Stimulated activated CD4-positive, alpha-beta T cell treated with anti-CD3 and anti-CD28 coated beads, TNF-alpha, amount 100 ng/mL, for 4 hours (primary cell): ENCODE measurements at regions not wholly inside any gene's neighbourhood (a gene's known extent, or its start where the extent isn't known, plus 50 kb on each side); places are given as distances from the start of the nearest gene placed in this dataset.
"Not testable (repeated sequence)": the region's sequence is repeated elsewhere in the genome, so short reads cannot be mapped to it uniquely, and the experiment has no call there.

Experiments used
- DNase-seq, 3 experiments: peaks; one replicate each; pipeline ENCODE4 v3.0.0-alpha.2; 2020; ENCODE audit warnings: low read depth in 3 of 3

DNA sequence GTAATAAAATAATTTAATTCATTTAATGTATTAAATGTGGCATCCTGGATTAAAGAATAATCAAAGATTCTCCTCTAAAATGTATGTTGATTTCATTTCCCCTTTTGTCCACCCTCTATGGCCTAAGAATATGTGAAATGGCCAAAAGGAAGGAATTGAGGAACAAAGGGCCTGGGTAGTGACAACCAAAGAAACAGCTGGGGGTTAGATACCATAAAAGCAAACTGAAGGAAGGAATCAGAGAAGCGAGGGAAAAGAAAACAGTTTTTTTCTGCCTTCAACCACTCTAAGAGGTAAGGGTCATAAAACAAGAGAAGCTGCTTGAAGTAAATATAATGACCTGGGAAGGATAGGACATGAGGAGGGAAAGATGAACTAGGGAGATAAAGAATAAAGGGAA lies 139.3 kb downstream of the FAM76B start:
- no peak for DNase-seq

DNA sequence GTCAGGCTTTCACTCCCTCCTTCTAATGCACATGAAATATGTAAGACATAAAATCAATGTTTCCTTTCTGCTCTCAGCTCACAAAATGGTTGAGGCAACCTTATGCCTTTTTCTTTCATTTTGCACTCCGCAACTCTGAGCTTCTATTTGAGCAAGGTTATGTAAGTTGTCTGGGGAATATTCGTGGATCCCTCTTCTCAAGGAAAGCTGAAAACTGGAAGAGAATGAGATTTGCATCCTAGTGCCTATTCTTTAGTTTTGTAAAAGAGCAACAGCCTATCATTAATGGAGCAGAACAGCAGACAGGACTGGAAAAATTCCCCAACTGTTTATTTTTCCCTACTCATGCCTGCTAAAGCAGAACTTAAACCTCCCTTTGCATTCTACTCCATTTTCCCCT lies 141.7 kb downstream of the FAM76B start:
- DNase-seq, result no peak

DNA sequence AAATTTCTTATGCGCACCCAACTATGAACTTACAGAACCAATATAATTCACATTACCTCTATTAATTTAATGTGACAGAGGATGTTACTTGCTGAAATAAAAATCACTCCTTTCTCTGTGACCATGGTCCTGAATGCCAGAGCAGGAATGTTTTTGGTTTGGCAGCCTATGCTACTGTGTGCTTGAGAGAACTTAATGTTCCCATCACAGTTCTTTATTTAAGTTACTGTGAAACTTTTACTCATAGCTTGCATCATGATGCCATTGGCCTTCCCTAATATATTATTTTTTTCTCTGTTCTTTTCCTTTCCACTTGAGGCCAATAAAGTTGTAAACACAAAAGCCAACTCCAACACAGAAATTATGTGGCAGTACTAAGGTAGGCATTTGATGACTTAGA lies 142.2 kb downstream of the FAM76B start:
- no peak for DNase-seq

DNA sequence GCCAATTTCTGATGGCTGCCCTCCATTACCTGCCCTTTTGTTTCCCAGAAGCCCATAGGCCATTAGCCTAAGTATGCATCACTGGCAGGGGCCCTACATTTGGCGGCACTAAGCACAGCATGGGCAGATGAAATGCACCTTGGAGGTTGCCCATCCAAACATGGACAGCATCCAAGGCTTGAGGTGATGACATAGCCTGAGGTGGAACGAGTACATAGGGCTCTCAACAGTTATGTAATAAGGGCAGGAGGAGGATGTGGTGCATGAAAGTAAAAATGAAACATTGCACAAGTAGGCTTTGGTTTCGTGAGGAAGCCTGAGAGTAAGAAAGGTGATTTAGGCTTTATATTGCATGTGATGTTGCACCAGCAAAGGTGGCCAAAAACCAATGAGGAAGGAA lies 148.1 kb downstream of the FAM76B start:
- no peak for DNase-seq

DNA sequence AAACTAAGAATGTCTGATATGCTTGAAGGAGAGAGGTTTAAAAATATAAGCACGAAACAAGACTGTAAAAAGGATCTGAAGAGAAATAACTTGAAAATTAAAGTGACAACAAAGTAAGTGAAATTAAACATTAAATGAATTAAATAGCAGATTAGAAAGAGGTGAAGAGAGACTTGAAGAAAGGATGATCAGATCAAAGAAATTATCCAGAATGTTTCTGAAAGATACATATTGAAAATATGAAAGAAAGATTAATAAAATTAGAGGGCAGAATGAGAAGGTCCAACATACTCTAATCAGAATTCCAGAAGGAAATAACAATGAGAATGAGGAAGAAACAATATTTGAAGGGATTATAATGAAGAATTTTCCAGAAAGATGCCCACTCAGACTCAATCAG lies 151.1 kb downstream of the FAM76B start:
- DNase-seq, result no peak

DNA sequence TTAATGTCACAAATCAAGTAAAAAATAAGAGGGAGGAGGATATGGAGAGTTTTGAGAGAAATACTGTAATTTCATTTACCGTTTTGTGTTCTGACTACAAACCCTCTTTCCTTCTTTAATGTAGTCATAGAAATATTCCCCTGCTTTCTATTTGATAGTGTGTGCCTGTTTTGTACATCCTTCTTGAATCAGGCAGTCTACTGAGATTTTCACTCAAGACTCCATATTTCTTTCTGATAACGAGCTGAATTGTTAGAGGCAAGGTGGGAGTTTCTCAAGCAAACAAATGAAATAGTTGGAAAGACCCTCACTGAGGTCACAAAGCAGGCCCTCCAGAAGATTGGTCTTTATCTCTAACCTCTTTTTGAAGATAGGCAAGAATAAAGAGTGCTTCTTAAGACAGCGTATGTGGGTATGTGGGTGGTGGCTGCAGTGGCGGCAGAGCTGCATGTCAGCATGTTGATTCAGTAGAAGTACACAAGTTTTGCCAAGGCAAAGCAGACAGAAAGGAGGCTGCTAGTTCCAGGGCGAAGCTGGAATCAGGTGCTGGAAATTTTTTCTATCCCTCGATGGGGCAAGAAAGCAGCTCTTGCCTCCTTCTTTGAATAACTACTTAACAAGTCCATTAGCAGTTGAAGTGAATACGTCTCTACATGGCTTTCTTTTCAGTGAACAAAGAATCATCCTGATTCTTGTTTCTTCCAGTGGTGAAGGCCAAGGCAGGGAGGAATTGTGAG lies 164.2 kb downstream of the FAM76B start:
- no peak for DNase-seq

DNA sequence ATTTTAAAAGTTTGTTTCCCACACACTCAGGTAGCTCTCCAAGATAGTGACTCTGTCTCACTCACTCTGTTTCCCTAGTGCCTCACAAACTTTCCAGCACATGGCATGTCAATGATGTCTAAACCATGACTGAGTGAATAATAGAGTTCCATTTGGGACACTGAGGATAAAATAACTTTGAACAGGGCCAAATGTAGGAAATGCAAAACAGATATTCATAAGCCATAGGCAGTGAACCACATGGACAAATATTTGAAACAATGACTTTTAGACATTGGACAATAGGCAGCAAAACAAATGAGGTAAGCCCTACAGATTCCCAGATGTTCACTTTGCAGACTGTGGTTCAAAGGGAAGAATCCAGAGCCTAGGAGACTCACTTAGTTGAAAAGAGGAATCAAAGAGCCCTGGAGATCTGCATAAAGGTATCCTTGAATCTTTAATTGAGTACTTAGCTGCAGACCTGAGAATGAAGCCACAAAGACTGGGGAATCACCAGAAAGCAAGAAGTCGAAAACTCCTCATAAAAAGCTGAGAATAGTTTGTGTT lies 173.3 kb downstream of the FAM76B start:
- no peak for DNase-seq

DNA sequence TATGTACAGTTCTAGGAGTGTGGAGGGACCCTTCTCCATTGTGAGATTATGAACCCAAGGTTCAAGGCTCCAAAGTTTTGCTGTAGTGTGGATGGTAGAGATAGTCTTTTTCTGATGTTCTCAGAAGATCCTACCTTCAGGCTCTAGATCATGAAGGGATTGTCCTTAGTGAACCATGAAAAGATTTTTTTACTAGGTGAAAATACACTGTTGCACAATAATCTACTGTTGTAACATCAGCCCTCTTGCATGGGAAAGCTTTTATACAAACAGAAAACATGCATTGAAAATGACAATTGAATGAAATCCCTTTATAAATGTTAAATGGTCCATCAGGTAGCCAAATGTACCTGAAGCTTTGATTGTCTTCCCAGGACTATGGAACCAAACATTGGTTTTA lies 177.8 kb downstream of the FAM76B start:
- DNase-seq, result no peak

DNA sequence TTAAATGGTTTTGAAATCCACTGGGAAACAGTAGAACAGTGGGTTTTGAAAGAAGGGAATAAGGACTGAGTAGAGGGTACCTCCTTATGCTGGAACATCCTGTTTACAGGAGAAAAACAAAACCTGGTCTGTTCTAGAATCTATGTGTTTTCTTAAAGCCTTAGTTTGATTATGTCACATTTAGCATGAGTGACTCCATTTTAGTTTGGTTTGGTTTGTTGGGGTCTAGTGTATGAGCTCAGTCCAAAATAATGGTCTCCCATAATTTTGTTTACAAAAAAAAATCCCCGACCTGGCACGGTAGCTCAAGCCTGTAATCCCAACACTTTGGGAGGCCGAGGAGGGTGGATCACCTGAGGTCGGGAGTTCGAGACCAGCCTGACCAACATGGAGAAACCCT lies 179.4 kb downstream of the FAM76B start:
- DNase-seq, result not testable (repeated sequence)

DNA sequence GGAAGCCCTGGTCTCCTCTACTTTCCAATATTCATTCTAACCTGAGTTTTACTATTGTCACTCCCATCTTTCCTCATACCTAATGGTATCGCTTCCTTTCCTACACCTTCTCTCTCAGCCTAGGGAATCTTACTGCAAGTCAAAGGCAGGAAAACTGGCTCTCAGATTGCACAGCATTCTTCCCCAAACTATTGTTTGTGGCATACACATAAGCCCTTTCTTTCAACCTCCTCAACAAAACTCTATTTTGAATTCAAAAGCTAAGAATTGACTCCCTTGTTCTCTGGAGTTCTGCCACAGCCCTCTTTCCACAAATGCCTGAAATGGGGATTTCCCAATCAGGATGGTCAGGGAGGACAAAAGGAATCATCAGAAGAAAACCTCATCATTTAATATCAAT lies 181.5 kb downstream of the FAM76B start:
- DNase-seq, result no peak

DNA sequence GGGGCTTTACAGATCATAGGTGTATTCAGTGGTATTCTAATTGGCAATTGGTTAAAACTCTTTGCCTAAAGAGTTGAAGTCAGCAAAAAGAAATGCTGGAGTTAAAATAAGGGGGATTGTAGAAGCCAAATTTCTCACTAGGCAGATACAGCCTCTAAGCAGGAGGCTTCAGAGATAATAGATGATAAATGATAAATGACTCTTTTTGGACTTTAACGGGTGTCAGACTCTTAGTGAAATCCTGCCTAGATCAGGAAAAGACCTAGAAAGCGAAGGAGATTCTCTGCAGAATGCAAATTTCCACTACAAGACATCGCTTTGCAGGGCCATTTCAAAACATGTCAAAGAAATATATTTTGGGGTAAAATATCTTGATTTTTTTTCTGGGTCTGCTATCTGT lies 182.8 kb downstream of the FAM76B start:
- DNase-seq, result no peak

DNA sequence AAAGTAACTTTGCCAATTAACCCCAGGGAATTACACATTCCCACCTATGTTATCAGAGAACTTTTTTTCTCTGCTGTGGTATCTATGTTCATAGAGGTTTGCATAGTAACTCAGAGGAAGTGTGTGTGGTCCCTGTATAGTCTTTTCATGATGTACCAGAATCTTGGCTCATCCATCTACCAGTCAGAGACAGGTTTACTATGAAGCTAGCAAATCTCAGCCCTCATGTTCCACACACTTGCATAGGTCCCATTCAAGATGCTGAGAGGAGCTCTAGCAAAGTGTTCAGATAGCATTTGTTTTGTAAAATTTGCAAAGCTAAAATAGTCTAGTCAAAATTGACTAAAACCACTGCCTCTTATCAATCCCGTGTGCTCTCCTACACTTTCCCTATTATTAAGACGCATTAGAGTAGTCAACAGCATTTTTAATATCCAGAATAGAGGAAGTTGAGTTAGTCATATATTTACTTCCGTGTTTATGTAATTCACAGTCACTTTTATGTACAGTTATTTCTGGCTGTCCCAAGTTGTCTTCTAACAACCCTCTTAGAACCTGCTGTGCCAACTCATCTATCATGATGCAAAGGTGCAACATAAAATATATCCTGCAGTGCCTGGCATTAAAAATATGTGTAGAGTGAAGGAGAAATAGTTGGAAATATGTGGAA lies 184.2 kb downstream of the FAM76B start:
- DNase-seq, result no peak

DNA sequence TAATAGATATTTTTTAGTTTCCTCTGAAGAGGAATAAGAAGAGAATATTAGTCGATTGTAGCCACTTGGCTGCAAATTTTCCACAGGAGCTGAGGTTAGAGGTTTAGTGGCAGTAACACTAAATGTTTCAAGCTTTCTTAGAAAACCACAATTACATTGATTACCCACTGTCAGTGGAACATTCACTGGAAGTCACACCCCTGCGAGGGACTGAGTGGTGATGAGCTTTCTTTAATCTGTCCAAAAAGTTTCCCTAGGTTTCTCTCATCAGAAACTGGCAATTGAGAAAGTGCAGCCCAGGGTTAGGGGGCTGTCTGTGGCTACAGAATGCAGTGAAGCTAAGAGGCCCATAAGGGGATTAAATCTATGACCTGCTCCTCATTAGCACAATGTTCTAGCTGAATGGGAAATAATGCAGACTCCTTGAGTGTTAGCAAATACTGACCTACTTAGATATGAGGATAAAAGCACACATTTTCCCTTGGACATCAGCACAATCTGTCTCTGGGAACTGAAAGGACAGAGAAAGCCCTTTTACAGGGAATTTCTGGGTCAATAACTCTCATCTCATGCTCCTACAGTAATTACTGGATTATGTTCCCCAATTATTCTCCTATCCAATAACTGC lies 189.5 kb downstream of the FAM76B start:
- DNase-seq, result peak in 1 of 3 experiments; percentile 7

DNA sequence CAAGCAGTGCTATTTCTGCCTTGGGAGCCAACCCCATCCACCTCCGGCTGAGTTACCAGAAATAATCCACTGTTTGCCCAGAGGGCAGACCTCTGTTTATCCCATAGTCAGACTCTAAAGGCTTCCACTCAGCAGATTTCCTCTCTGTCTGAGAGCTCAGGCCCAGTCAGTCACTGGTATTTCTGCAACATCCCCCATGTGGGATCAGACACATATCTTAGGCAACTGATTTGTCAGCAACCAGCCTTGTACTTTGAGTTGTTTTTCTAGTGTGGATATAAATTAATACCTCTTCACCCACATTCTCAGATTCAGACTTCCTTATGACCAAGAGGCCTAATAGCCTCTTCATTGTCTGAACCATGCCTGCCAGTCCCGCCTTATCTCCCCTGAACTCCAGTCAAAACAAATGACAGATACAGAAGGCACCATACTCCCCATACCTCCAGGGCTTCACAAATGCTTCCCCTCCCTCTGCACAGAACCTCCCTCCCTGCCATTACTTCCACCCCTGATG lies 193.6 kb downstream of the FAM76B start:
- no peak for DNase-seq

DNA sequence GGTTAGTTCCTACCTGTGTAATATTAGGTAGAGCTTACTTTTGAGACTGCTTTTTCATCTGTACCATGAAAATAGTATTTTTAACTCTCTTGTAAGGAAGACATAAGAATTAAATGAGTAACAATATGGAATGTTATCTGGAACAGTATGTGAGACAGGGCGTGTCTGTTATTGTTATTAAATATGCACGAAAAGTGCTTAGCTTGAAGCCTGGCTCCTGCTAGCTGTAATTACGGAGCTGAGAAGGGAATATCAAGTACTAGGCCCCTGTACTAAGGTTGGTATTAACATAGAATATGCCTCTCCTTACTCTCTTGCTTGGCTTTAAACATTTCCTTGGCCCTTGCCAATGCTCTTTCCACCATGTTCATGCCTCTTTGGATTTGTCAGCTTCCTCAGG lies 194.0 kb downstream of the FAM76B start:
- no peak for DNase-seq

DNA sequence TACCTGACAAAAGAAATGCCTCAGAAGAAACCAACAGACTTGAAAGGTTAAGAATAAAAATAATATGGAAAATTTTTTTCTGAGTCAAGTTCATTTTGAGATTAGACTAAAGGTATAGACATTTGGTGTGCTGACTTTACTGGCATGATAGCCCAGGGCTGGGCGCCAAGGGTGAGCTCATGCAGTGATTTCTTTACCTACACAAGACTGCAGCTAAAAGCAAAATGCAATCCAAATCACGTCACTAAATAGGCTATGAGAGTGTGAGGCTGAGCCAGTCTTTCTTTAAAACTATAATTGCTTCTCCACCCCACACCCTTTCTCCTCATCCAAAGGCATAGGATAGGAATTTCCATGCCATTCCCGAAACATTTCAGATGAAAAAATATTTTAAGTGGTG lies 196.5 kb downstream of the FAM76B start:
- no peak for DNase-seq

DNA sequence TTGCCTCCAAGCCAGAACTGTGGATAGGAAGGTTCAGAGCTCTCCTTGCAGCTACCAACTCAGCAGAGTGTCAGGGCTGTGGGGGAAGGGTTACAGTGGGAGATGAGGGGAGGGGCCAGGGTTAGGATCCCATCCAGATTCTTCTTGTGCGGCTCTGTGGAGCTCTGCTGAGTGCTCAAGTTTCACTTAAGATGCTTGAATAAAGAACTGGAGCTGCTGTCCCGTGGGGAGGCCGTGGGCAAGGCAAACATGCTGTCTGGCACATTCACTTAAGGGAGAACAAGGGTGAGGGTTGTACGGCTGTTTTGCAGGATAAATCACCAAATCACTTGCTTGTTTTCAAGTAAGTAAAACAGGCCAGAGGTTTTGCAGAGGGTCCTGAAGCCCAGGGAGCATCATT lies 197.1 kb downstream of the FAM76B start:
- no peak for DNase-seq

DNA sequence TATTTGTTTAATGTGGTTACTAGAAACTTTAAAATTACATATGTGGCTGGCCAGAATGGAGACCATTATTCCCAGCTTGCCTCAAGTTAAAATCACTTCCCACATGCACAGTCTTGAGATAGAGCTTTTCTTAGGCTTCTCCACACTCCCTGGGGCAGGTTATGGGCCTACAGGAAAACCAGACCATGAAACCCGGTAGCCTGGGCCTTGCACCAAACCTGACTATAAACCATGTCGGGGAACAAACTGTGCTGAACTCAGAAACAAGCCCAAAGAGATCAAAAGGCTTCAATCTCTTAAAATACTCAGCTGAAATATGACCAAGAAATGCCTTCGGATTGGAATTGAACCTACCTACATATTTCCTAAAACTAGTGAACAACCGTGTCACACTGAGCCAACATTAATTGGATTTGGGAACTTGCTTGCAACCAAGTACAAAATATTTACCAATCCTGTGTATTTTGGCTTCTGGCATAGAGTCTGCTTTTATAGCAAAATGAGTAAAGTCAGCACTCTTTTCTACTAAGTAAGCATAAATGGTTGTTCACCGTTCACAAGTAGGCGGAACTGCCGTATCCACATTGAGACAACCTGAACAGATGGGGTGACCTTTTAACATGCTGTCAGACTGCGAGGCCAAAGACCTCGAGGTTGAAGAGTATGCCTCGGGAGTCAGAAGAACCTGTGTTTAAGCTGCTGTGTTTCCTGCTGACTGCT lies 199.5 kb downstream of the FAM76B start:
- DNase-seq, result no peak

DNA sequence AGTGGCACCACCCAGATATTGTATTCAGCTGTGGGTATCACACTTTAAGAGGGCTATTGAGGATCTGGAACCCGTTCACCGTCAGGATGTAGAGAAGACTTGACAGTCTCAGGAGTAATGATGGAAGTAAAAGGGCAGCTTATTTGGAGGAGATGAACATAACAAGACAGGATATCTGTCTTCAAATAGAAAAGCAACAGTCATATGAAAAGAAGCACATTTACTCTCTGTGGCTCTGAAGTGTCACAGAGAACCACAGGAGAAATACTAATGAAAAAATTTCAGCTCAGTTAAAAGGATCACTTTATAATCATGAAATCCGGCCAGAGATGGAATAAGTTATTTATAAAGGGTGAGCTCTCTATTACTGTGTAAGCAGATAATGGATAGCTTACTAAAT lies 200.8 kb downstream of the FAM76B start:
- no peak for DNase-seq

DNA sequence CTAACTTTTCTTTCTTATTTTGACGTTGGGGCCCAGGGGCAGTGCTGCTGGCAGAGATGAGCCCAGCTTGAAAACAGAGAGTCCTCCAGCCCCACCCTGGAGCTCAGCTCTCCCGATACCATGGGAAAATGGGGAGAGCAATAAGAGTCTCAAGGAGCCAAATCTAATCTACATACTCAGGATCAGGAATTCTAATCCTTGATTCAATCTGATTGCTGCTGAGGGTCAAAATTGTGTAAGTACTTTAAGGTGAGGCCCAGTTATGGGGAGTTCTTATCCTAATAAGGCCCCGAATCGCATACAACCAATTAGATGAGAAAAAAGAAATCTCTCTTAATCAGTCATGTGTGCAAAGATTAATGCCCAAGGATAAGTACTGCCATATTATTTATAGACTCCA lies 202.9 kb downstream of the FAM76B start:
- no peak for DNase-seq

DNA sequence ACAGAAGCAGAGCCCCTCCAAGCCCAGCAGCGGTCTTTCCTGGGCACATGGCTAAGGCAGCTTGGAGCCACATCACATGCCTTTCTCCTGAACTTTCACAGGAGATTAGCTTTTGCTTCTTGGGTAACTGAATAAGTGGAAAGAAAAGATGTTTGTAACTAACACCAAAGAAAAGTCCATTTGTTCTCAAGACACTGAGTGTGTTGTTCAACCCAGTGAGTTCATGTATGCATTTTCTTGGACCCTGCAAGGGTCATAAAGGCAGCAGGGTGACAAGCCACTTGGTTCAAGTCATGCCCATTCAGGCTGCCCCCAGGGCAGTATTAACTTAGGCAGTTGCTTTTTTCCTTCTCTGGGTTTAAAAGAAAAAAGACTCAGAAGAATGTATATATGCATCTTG lies 203.4 kb downstream of the FAM76B start:
- no peak for DNase-seq

DNA sequence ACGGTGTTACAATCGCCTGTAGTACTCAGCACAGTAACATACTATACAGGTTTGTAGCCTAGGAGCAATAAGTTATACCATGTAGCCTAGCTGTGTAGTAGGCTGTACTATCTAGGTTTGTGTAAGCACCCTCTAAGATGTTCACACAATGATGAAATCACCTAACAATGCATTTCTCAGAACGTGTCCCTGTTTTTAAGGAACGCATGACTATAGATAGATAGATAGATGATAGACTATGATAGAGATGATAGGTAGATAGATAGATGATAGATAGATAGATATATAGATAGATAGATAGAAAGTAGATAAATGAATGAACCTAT lies 203.9 kb downstream of the FAM76B start:
- no peak for DNase-seq
